Body of pancreas (tissue), 4 donors: ENCODE measurements at regions not wholly inside any gene's neighbourhood (a gene's known extent, or its start where the extent isn't known, plus 50 kb on each side); places are given as distances from the start of the nearest gene placed in this dataset.

Experiments used
- ATAC-seq: fragments of 150-250 bp; one replicate; pipeline ENCODE4 v1.9.1; 2016
- DNase-seq, 4 donors: peaks; one replicate each; pipeline ENCODE4 v3.0.0-alpha.2; 2019
- H3K27ac ChIP-seq, 4 donors: fragments of 200-600 bp; sonication (generic); 1 replicate in 3 of 4; 2 replicates in 1 of 4; pipeline versions ENCODE4 v1.5.1 to v1.6.1; 2016 to 2019; ENCODE audit warnings: mild to moderate bottlenecking in 1 of 4, mixed read lengths in 1 of 4, moderate library complexity in 1 of 4
- H3K27me3 ChIP-seq, 2 donors: fragments of 200-600 bp; sonication (generic); one replicate each; pipeline ENCODE4 v1.6.0; 2016; ENCODE audit warnings: mild to moderate bottlenecking in 1 of 2
- H3K36me3 ChIP-seq, 2 donors: fragments of 200-600 bp; sonication (generic); replicated peaks in 1 of 2; 2 replicates each; pipeline ENCODE4 v1.5.1; 2016; ENCODE audit warnings: low read depth in 2 of 2; ENCODE audit not compliant: insufficient read depth in 1 of 2
- H3K4me1 ChIP-seq: fragments of 200-600 bp; sonication (generic); one replicate; pipeline ENCODE4 v1.6.0; 2016
- H3K4me3 ChIP-seq, 2 donors: fragments of 200-600 bp; sonication (generic); 1 replicate in 1 of 2; 2 replicates in 1 of 2; pipeline ENCODE4 v1.5.1; 2016 to 2019
- H3K9me3 ChIP-seq, 3 donors: fragments of 200-600 bp; sonication (generic); 1 replicate in 2 of 3; 2 replicates in 1 of 3; pipeline ENCODE4 v1.5.1; 2016
- POLR2A ChIP-seq, 3 donors: fragments of 450-650 bp; IDR thresholded peaks; one replicate each; pipeline ENCODE4 v1.6.1; 2016; ENCODE audit warnings: antibody characterized with exemption in 3 of 3, mild to moderate bottlenecking in 2 of 3
- WGBS, 2 donors: methylation state at CpG; one replicate each; pipeline ENCODE4 v1.1.5; 2017; 5-methylcytosine and 5-hydroxymethylcytosine counted together
- intact Hi-C: fragments of 100-400 bp; cut with DNase I; formaldehyde crosslinking; loops from one replicate; pipeline ENCODE4 v1.15.1; 2023
- TF ChIP-seq, protein P1 (sequence below), 7 experiments: fragments of 450-650 bp in 4 of 7; fragments of 200-600 bp in 3 of 7; sonication (generic) in 3 of 7; IDR thresholded peaks; one replicate each; pipeline ENCODE4 v1.5.1; 2016 to 2019; ENCODE audit warnings: antibody characterized with exemption in 7 of 7

DNA sequence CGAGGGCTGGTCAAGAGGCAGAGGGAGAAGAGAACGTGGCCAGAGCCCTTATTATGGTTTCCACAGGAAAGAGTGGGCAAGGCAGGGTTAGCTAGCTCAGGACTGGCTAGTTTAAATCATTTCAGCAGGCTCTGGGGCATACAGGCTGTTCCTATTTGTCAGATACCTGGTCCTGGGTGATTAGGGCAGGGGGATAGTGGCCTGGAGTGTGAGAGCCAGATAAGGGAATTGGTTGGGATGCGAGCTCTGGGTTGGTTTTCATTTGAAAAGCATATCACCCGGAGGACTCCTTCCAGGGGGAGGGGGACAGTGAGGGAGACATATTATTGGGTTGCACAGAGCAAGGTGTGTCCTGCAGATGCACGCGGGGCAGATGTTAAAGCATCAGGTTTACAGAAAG is 75.3 kb upstream of the CLDN10 start:
- TF ChIP-seq, protein P1, sequence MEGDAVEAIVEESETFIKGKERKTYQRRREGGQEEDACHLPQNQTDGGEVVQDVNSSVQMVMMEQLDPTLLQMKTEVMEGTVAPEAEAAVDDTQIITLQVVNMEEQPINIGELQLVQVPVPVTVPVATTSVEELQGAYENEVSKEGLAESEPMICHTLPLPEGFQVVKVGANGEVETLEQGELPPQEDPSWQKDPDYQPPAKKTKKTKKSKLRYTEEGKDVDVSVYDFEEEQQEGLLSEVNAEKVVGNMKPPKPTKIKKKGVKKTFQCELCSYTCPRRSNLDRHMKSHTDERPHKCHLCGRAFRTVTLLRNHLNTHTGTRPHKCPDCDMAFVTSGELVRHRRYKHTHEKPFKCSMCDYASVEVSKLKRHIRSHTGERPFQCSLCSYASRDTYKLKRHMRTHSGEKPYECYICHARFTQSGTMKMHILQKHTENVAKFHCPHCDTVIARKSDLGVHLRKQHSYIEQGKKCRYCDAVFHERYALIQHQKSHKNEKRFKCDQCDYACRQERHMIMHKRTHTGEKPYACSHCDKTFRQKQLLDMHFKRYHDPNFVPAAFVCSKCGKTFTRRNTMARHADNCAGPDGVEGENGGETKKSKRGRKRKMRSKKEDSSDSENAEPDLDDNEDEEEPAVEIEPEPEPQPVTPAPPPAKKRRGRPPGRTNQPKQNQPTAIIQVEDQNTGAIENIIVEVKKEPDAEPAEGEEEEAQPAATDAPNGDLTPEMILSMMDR (IDR thresholded peaks at IDR 0.05): no peak
- peaks cover 8% of the 10 kb centered on the region for H3K4me1 ChIP-seq
- H3K4me3 ChIP-seq: no peak overlapping the region
- ATAC-seq (no peak), DNase-seq (no peak)
- no peak overlapping the region for H3K27ac ChIP-seq
- no peaks in the 10 kb centered on the region for H3K27me3 ChIP-seq
- intact Hi-C loops: no loop called here
- WGBS, 2 donors: 86 to 89% methylated on average over 6 of the region's 6 CpGs
- H3K36me3 ChIP-seq: no peaks in the 10 kb centered on the region
- H3K9me3 ChIP-seq: no peaks in the 10 kb centered on the region

DNA sequence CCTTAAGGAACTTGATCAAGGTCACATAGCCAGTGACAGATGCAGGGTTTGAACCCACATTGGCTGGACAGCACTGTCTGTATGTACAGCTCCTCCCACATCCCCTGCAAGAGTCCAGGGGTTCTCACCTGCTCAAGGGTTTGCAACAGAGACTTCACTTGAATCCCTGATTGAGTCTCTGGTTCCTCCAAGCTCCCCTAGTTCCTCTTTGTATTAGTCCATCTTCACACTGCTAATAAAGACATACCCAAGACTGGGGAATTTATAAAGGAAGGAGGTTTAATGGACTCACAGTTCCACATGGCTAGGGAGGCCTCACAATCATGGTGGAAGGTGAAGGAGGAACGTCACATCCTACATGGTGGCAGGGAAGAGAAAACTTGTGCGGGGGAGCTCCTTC is 72.8 kb upstream of the CLDN10 start:
- TF ChIP-seq POLR2A (IDR thresholded peaks at IDR 0.05): no peak
- TF ChIP-seq, protein P1 (IDR thresholded peaks at IDR 0.05): no peak
- no peak overlapping the region for H3K27ac ChIP-seq
- intact Hi-C loops: no loop called here
- DNase-seq (no peak), ATAC-seq (no peak)
- H3K4me3 ChIP-seq: no peak overlapping the region
- H3K4me1 ChIP-seq: peaks cover 8% of the 10 kb centered on the region
- 79 to 84% methylated on average over 2 of the region's 2 CpGs for WGBS, 2 donors
- H3K9me3 ChIP-seq: no peaks in the 10 kb centered on the region
- no peaks in the 10 kb centered on the region for H3K27me3 ChIP-seq
- H3K36me3 ChIP-seq: no peaks in the 10 kb centered on the region

DNA sequence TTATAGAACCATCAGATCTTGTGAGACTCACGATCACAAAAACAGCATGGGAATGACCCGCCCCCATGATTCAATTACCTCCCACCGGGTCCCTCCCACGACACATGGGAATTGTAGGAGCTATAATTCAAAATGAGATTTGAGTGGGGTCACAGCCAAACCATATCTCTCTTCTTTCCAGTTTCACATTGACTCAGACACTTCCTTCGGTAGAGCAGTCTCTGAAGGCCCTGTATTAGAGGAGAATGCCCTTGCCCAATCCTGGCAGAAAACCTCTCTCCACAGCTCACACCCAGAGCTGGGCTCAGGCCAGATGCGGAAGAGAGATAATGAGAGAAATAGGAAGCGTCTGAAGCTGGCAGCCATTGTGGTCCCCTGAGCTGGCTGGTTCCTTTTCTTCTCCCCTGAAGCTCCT is 72.4 kb upstream of the CLDN10 start:
- no peaks in the 10 kb centered on the region for H3K36me3 ChIP-seq
- 61 to 76% methylated on average over 7 of the region's 7 CpGs for WGBS, 2 donors
- H3K9me3 ChIP-seq: no peaks in the 10 kb centered on the region
- peaks cover 12% of the 10 kb centered on the region for H3K4me1 ChIP-seq
- H3K27me3 ChIP-seq: no peaks in the 10 kb centered on the region
- ATAC-seq (no peak), DNase-seq (peak in 1 of 4 donors; percentile 57)
- TF ChIP-seq, protein P1 (IDR thresholded peaks at IDR 0.05): no peak
- TF ChIP-seq POLR2A (IDR thresholded peaks at IDR 0.05): no peak
- no peak overlapping the region for H3K4me3 ChIP-seq
- H3K27ac ChIP-seq: no peak overlapping the region
- intact Hi-C loops: no loop called here

- intact Hi-C loops: no loop called here
- WGBS, 2 donors: 33 to 60% methylated on average over 7 of the region's 7 CpGs
- no peaks in the 10 kb centered on the region for H3K27me3 ChIP-seq
- ATAC-seq (peak; percentile 53), DNase-seq (peak in 3 of 4 donors; percentile 41 to 51 (median 47))
- no peak overlapping the region for H3K4me3 ChIP-seq
- peaks cover 22% of the 10 kb centered on the region for H3K4me1 ChIP-seq
- H3K36me3 ChIP-seq: no peaks in the 10 kb centered on the region
- no peaks in the 10 kb centered on the region for H3K9me3 ChIP-seq
- H3K27ac ChIP-seq: peak overlapping the region in 1 of 4 donors; percentile 48
- TF ChIP-seq, protein P1 (IDR thresholded peaks at IDR 0.05): no peak
- no peak for TF ChIP-seq POLR2A (IDR thresholded peaks at IDR 0.05)
Measured at GRCh38 chr13:95480791-95481780, 71.4 kb upstream of the CLDN10 start.
